Loucy (cell line): ENCODE measurements at regions not wholly inside any gene's neighbourhood (a gene's known extent, or its start where the extent isn't known, plus 50 kb on each side); places are given as distances from the start of the nearest gene placed in this dataset.

Experiments used
- H2AFZ ChIP-seq: fragments of 200-600 bp; sonication (generic); 2 replicates; pipeline ENCODE4 v1.6.0; 2016; ENCODE audit warnings: antibody characterized with exemption, mild to moderate bottlenecking, low read length, moderate library complexity
- H3F3A ChIP-seq: fragments of 200-600 bp; 2 replicates; pipeline ENCODE4 v1.6.0; 2016; ENCODE audit warnings: antibody characterized with exemption, low read depth, mild to moderate bottlenecking
- H3K27me3 ChIP-seq: fragments of 200-600 bp; sonication (generic); 2 replicates; pipeline ENCODE4 v1.6.1; 2014; ENCODE audit warnings: low read length, mild to moderate bottlenecking; ENCODE audit not compliant: insufficient read depth, poor library complexity, severe bottlenecking
- H3K36me3 ChIP-seq: fragments of 200-600 bp; sonication (generic); 2 replicates; pipeline ENCODE4 v1.6.1; 2016; ENCODE audit warnings: low read length; ENCODE audit not compliant: insufficient read depth
- H3K4me1 ChIP-seq: fragments of 200-600 bp; sonication (generic); 2 replicates; pipeline ENCODE4 v1.5.1; 2014; ENCODE audit warnings: low read length, mild to moderate bottlenecking; ENCODE audit not compliant: insufficient read depth, poor library complexity, severe bottlenecking
- H3K4me2 ChIP-seq: fragments of 200-600 bp; sonication (generic); 2 replicates; pipeline ENCODE4 v1.6.0; 2014; ENCODE audit warnings: antibody characterized with exemption, low read length, low read depth, mild to moderate bottlenecking; ENCODE audit not compliant: poor library complexity, severe bottlenecking
- H3K4me3 ChIP-seq: fragments of 200-600 bp; sonication (generic); 2 replicates; pipeline ENCODE4 v1.5.1; 2014; ENCODE audit warnings: low read length, mild to moderate bottlenecking, mixed read lengths; ENCODE audit not compliant: poor library complexity, severe bottlenecking
- H3K79me2 ChIP-seq: fragments of 200-600 bp; sonication (generic); 2 replicates; pipeline ENCODE4 v1.6.1; 2014; ENCODE audit warnings: low read length; ENCODE audit not compliant: insufficient read depth
- H3K9ac ChIP-seq: fragments of 200-600 bp; sonication (generic); 2 replicates; pipeline ENCODE4 v1.6.0; 2014; ENCODE audit warnings: mild to moderate bottlenecking, low read depth, low read length, moderate library complexity; ENCODE audit not compliant: poor library complexity, severe bottlenecking
- H3K9me2 ChIP-seq: fragments of 200-600 bp; sonication (generic); replicated peaks from 2 replicates; pipeline ENCODE4 v1.6.1; 2016; ENCODE audit warnings: low read depth, low read length, mixed read lengths
- H3K9me3 ChIP-seq: fragments of 200-600 bp; sonication (generic); 2 replicates; pipeline ENCODE4 v1.6.1; 2014; ENCODE audit warnings: mild to moderate bottlenecking, antibody characterized with exemption, low read length, low read depth; ENCODE audit not compliant: insufficient read depth
- H4K20me1 ChIP-seq: fragments of 200-600 bp; sonication (generic); 2 replicates; pipeline ENCODE4 v1.6.0; 2014; ENCODE audit warnings: antibody characterized with exemption, low read length, mild to moderate bottlenecking; ENCODE audit not compliant: insufficient read depth, poor library complexity, severe bottlenecking
- CTCF ChIP-seq: fragments of 200-600 bp; sonication (generic); conservative IDR thresholded peaks from 2 replicates; pipeline ENCODE4 v1.5.1; 2014; ENCODE audit warnings: mild to moderate bottlenecking, antibody characterized with exemption, low read length
- EZH2phosphoT487 ChIP-seq: fragments of 200-600 bp; IDR thresholded peaks from 2 replicates; pipeline ENCODE4 v1.6.1; 2018; ENCODE audit warnings: antibody characterized with exemption, mild to moderate bottlenecking, moderate library complexity, borderline replicate concordance

GRCh38 chr12:4171742-4172141 lies 101.8 kb upstream of the CCND2 start:
- Histone ChIP-seq H3K79me2 (no peaks in the 10 kb centered on the region), H3K4me1 (no peaks in the 10 kb centered on the region), H3K36me3 (no peaks in the 10 kb centered on the region), H3K4me3 (no peak overlapping the region), H3K9me2 (no peaks in the 10 kb centered on the region), H3K9ac (no peak overlapping the region), H4K20me1 (no peaks in the 10 kb centered on the region), H3K27me3 (no peaks in the 10 kb centered on the region), H3F3A (no peaks in the 10 kb centered on the region), H2AFZ (no peak overlapping the region), H3K9me3 (no peaks in the 10 kb centered on the region), H3K4me2 (no peak overlapping the region)
- TF ChIP-seq EZH2phosphoT487 = no peak
- no peak for TF ChIP-seq CTCF

- Histone ChIP-seq H4K20me1 (no peaks in the 10 kb centered on the region), H3K4me3 (no peak overlapping the region), H3K4me1 (no peaks in the 10 kb centered on the region), H3K36me3 (no peaks in the 10 kb centered on the region), H3K9me3 (no peaks in the 10 kb centered on the region), H3K4me2 (no peak overlapping the region), H3K27me3 (no peaks in the 10 kb centered on the region), H3F3A (no peaks in the 10 kb centered on the region), H2AFZ (no peak overlapping the region), H3K9me2 (no peaks in the 10 kb centered on the region), H3K79me2 (no peaks in the 10 kb centered on the region), H3K9ac (no peak overlapping the region)
- TF ChIP-seq EZH2phosphoT487 (no peak), CTCF (no peak)
Observed at GRCh38 chr12:4169959-4170358, 103.6 kb upstream of the CCND2 start.

GRCh38 chr12:4169531-4169930 lies 104.0 kb upstream of the CCND2 start:
- TF ChIP-seq CTCF = no peak
- no peak for TF ChIP-seq EZH2phosphoT487
- no peaks in the 10 kb centered on the region for H3K4me1 ChIP-seq
- H3K4me2 ChIP-seq = no peak overlapping the region
- H3F3A ChIP-seq = no peaks in the 10 kb centered on the region
- no peak overlapping the region for H3K9ac ChIP-seq
- no peaks in the 10 kb centered on the region for H3K79me2 ChIP-seq
- H3K9me2 ChIP-seq = no peaks in the 10 kb centered on the region
- no peaks in the 10 kb centered on the region for H3K9me3 ChIP-seq
- H3K4me3 ChIP-seq = no peak overlapping the region
- no peaks in the 10 kb centered on the region for H3K36me3 ChIP-seq
- no peaks in the 10 kb centered on the region for H3K27me3 ChIP-seq
- H2AFZ ChIP-seq = no peak overlapping the region
- H4K20me1 ChIP-seq = no peaks in the 10 kb centered on the region
